ENCODE measurements at regions not wholly inside any gene's neighbourhood (a gene's known extent, or its start where the extent isn't known, plus 50 kb on each side); places are given as distances from the start of the nearest gene placed in this dataset.

- no peaks in the 10 kb centered on the region for H3K9me2 ChIP-seq (replicated peaks; ENCODE audit: insufficient read depth, low read length)
- H3K27me3 ChIP-seq (ENCODE audit: low read length) = no peaks in the 10 kb centered on the region
- no peak overlapping the region for H3K4me3 ChIP-seq (ENCODE audit: insufficient read depth, low read length, poor library complexity, severe bottlenecking)
- H2AFZ ChIP-seq (ENCODE audit: low read depth, low read length, severe bottlenecking) = no peak overlapping the region
- H3K4me2 ChIP-seq (ENCODE audit: low read depth, low read length, poor library complexity, severe bottlenecking) = no peak overlapping the region
- no peaks in the 10 kb centered on the region for H3F3A ChIP-seq (ENCODE audit: insufficient read depth)
- no peaks in the 10 kb centered on the region for H3K36me3 ChIP-seq (ENCODE audit: low read length)
- TF ChIP-seq CTCF (IDR thresholded peaks at IDR 0.05; ENCODE audit: insufficient read depth, low read length, poor library complexity, severe bottlenecking) = no peak
- no peak for TF ChIP-seq EZH2phosphoT487 (conservative IDR thresholded peaks at IDR 0.05; ENCODE audit: low read length)
- no peaks in the 10 kb centered on the region for H4K20me1 ChIP-seq (ENCODE audit: low read depth, low read length)
- no peaks in the 10 kb centered on the region for H3K9me3 ChIP-seq (ENCODE audit: insufficient read depth, low read length)
- H3K79me2 ChIP-seq (ENCODE audit: insufficient read depth, low read length) = no peaks in the 10 kb centered on the region
- H3K27ac ChIP-seq (ENCODE audit: low read depth, low read length) = no peak overlapping the region
- H3K9ac ChIP-seq (ENCODE audit: low read length) = no peak overlapping the region
Observed at GRCh38 chr12:105466901-105467598, 136.6 kb downstream of the C12orf75 start.

- Histone ChIP-seq H3K9ac (ENCODE audit: low read length) (no peak overlapping the region), H3K4me3 (ENCODE audit: insufficient read depth, low read length, poor library complexity, severe bottlenecking) (no peak overlapping the region), H2AFZ (ENCODE audit: low read depth, low read length, severe bottlenecking) (no peak overlapping the region), H3K79me2 (ENCODE audit: insufficient read depth, low read length) (no peaks in the 10 kb centered on the region), H3K36me3 (ENCODE audit: low read length) (no peaks in the 10 kb centered on the region), H3K9me2 (replicated peaks; ENCODE audit: insufficient read depth, low read length) (no peaks in the 10 kb centered on the region), H3K9me3 (ENCODE audit: insufficient read depth, low read length) (no peaks in the 10 kb centered on the region), H3F3A (ENCODE audit: insufficient read depth) (no peaks in the 10 kb centered on the region), H3K27ac (ENCODE audit: low read depth, low read length) (no peak overlapping the region), H3K4me2 (ENCODE audit: low read depth, low read length, poor library complexity, severe bottlenecking) (no peak overlapping the region), H4K20me1 (ENCODE audit: low read depth, low read length) (no peaks in the 10 kb centered on the region), H3K27me3 (ENCODE audit: low read length) (no peaks in the 10 kb centered on the region)
- TF ChIP-seq EZH2phosphoT487 (conservative IDR thresholded peaks at IDR 0.05; ENCODE audit: low read length) (no peak), CTCF (IDR thresholded peaks at IDR 0.05; ENCODE audit: insufficient read depth, low read length, poor library complexity, severe bottlenecking) (no peak)
Observed at GRCh38 chr12:105467710-105468366, 137.3 kb downstream of the C12orf75 start.

- Histone ChIP-seq H3K79me2 (ENCODE audit: insufficient read depth, low read length) (no peaks in the 10 kb centered on the region), H3K4me3 (ENCODE audit: insufficient read depth, low read length, poor library complexity, severe bottlenecking) (no peak overlapping the region), H3K27ac (ENCODE audit: low read depth, low read length) (no peak overlapping the region), H4K20me1 (ENCODE audit: low read depth, low read length) (no peaks in the 10 kb centered on the region), H3K36me3 (ENCODE audit: low read length) (no peaks in the 10 kb centered on the region), H3K9ac (ENCODE audit: low read length) (no peak overlapping the region), H2AFZ (ENCODE audit: low read depth, low read length, severe bottlenecking) (no peak overlapping the region), H3K9me2 (replicated peaks; ENCODE audit: insufficient read depth, low read length) (no peaks in the 10 kb centered on the region), H3K27me3 (ENCODE audit: low read length) (no peaks in the 10 kb centered on the region), H3K4me2 (ENCODE audit: low read depth, low read length, poor library complexity, severe bottlenecking) (no peak overlapping the region), H3K9me3 (ENCODE audit: insufficient read depth, low read length) (no peaks in the 10 kb centered on the region), H3F3A (ENCODE audit: insufficient read depth) (no peaks in the 10 kb centered on the region)
- TF ChIP-seq EZH2phosphoT487 (conservative IDR thresholded peaks at IDR 0.05; ENCODE audit: low read length) = no peak
- TF ChIP-seq CTCF (IDR thresholded peaks at IDR 0.05; ENCODE audit: insufficient read depth, low read length, poor library complexity, severe bottlenecking) = no peak
Observed at GRCh38 chr12:105468464-105468863, 138.0 kb downstream of the C12orf75 start.
